Retinal pigment epithelial cell (primary cell): ENCODE measurements at regions not wholly inside any gene's neighbourhood (a gene's known extent, or its start where the extent isn't known, plus 50 kb on each side); places are given as distances from the start of the nearest gene placed in this dataset.

Source experiments
- DNase-seq: peaks from one replicate; pipeline ENCODE4 v3.0.0-alpha.2; 2010; ENCODE audit warnings: low read depth
- H3K4me3 ChIP-seq: 2 replicates; pipeline ENCODE4 v1.5.1; 2011; ENCODE audit warnings: mild to moderate bottlenecking, low read length, control low read depth, moderate library complexity
- CTCF ChIP-seq: conservative IDR thresholded peaks from 2 replicates; pipeline ENCODE4 v1.5.1; 2011; ENCODE audit warnings: low read depth, low read length, control low read depth, inconsistent platforms

GRCh38 chr12:70040141-70040540, 203.1 kb upstream of the CNOT2 start:
- no peak for TF ChIP-seq CTCF
- no peak overlapping the region for H3K4me3 ChIP-seq
- peak; percentile 2 for DNase-seq

GRCh38 chr12:70042675-70043074, 200.6 kb upstream of the CNOT2 start:
- no peak for TF ChIP-seq CTCF
- no peak for DNase-seq
- no peak overlapping the region for H3K4me3 ChIP-seq

- DNase-seq: no peak
- no peak overlapping the region for H3K4me3 ChIP-seq
- TF ChIP-seq CTCF: no peak
Observed at GRCh38 chr12:70043490-70044138, 199.6 kb upstream of the CNOT2 start.

- no peak for TF ChIP-seq CTCF
- peak; percentile 2 for DNase-seq
- no peak overlapping the region for H3K4me3 ChIP-seq
Observed at GRCh38 chr12:70044167-70044566, 199.1 kb upstream of the CNOT2 start.

- no peak for TF ChIP-seq CTCF
- peak; percentile 0 for DNase-seq
Observed at GRCh38 chr12:70045036-70045435, 198.2 kb upstream of the CNOT2 start.

GRCh38 chr12:70045514-70045913, 197.7 kb upstream of the CNOT2 start:
- no peak for TF ChIP-seq CTCF
- no peak overlapping the region for H3K4me3 ChIP-seq
- no peak for DNase-seq

More at GRCh38 chr12:70045036-70045435, 198.2 kb upstream of the CNOT2 start:
- no peak overlapping the region for H3K4me3 ChIP-seq

- no peak for DNase-seq
- TF ChIP-seq CTCF: no peak
- no peak overlapping the region for H3K4me3 ChIP-seq
Observed at GRCh38 chr12:70048521-70049250, 194.5 kb upstream of the CNOT2 start.
